GM12875 (cell line): ENCODE measurements at regions not wholly inside any gene's neighbourhood (a gene's known extent, or its start where the extent isn't known, plus 50 kb on each side); places are given as distances from the start of the nearest gene placed in this dataset.

Source experiments
- H3K4me3 ChIP-seq: one replicate; pipeline ENCODE4 v1.5.1; 2011; ENCODE audit warnings: low read depth, low read length, control low read depth
- TF ChIP-seq, protein P1 (sequence below): IDR thresholded peaks from 2 replicates; pipeline ENCODE4 v1.5.1; 2011; ENCODE audit warnings: low read depth, mild to moderate bottlenecking, control low read depth, inconsistent platforms, low read length, moderate library complexity, borderline replicate concordance; ENCODE audit not compliant: insufficient read depth

GRCh38 chr12:4969405-4969804 is 59.7 kb downstream of the KCNA1 start:
- H3K4me3 ChIP-seq = no peak overlapping the region

GRCh38 chr12:4974217-4974616 is 64.5 kb downstream of the KCNA1 start:
- no peak overlapping the region for H3K4me3 ChIP-seq
- TF ChIP-seq, protein P1, sequence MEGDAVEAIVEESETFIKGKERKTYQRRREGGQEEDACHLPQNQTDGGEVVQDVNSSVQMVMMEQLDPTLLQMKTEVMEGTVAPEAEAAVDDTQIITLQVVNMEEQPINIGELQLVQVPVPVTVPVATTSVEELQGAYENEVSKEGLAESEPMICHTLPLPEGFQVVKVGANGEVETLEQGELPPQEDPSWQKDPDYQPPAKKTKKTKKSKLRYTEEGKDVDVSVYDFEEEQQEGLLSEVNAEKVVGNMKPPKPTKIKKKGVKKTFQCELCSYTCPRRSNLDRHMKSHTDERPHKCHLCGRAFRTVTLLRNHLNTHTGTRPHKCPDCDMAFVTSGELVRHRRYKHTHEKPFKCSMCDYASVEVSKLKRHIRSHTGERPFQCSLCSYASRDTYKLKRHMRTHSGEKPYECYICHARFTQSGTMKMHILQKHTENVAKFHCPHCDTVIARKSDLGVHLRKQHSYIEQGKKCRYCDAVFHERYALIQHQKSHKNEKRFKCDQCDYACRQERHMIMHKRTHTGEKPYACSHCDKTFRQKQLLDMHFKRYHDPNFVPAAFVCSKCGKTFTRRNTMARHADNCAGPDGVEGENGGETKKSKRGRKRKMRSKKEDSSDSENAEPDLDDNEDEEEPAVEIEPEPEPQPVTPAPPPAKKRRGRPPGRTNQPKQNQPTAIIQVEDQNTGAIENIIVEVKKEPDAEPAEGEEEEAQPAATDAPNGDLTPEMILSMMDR = no peak

More at GRCh38 chr12:4969405-4969804, 59.7 kb downstream of the KCNA1 start:
- TF ChIP-seq, protein P1 = no peak

DNA sequence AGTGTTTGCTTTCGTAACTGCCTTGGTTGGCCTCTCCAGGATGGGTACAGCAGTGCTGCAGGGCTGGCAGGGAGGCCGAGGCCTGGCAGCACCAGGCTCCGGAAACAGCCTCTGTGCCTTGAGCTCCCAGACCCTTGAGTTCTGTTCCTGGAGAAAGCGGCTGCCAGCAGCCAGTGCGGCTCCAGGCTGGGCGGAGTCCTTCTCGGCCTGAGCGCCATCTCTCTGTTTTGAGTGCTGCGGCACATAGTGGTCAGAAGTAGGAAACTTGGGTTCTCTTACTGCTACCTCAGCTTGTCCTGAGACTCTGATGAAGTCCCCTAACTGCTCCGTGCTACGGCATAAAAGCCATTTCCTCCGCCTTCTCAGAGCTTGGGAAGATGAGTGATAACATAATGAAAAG is 65.9 kb downstream of the KCNA1 start:
- TF ChIP-seq, protein P1 = 0 out of 2 replicates have a peak, but pooled peaks have one; percentile 25

DNA sequence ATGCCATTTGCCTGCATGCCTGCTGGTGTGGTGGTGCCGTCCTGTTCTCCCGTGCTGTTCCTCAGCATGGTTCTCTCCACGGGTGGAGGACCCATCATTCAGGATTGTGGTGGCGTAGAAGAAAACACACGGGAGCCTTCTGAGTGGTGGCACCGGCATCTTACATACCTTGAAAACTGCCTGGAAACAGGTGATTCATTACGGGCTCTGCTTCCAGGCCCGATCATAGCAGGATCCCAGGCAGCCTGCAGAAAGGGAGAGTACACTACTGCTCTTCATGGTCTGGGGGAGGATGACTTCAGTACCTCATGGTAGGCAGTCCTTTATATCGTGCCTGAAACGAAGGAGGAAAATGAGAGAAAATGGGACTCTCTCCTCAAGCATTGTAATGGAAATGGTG is 66.6 kb upstream of the KCNA5 start:
- TF ChIP-seq, protein P1 = no peak
- H3K4me3 ChIP-seq = no peak overlapping the region

More for the DNA sequence above, 65.9 kb downstream of the KCNA1 start:
- H3K4me3 ChIP-seq = no peak overlapping the region

DNA sequence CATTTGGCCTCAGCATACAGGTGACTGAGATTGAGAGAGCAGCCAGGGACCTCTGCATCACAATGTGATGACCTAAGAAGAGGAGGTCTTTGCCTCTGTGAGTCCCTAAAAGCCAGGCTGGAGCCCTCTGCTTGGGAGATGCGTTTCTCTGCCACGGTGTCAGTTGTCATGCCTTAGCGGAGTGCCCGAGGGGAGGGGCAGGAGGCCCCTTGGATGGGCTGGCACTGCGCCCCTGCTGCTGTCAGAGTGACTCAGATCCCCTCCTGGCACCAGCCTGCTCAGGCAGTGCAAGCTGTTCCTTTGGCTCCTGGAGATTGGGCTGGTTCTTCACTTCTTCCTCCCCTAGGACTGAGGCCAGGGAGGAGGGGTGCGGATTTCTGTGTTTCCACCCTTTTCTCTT is 64.9 kb upstream of the KCNA5 start:
- H3K4me3 ChIP-seq = no peak overlapping the region
- TF ChIP-seq, protein P1 = no peak

DNA sequence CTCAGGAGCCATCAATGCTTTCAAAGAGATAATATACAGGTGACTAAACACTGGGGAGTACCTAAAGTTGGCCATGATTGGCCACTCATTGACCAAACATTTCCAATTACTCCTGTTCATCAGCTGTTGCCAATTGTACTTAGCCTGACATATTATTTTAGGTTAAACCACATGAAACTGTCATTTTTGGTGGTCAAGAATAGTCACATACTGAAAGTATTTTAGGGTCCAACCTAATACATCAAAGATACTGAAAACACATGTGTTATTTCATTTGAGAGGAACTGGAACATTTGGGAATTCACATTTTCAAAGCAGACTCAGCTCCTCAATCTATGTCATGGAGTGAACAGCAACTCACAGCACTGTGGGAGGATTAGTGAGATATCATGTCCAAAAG is 63.9 kb upstream of the KCNA5 start:
- TF ChIP-seq, protein P1 = no peak
- H3K4me3 ChIP-seq = no peak overlapping the region

DNA sequence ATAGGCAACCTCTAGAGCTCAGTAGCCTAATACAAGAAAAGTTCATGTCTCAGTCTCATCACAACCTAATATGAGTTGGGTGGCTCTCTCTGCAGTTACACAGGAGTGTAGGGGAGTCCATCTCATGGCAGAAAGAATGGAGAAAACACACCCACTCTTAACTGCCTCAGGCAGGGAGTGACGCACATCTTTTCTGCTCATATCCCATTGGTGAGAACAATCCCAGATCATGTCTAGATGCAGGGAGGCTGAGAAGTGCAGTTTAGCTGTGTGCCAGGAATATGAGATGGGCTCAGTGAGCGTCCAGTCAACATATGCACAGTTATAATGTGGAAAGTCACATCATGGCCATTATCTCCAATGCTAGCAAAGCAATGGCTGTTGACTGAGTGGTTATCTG is 59.3 kb upstream of the KCNA5 start:
- TF ChIP-seq, protein P1 = no peak
- H3K4me3 ChIP-seq = no peak overlapping the region
